B cell (primary cell): ENCODE measurements at regions not wholly inside any gene's neighbourhood (a gene's known extent, or its start where the extent isn't known, plus 50 kb on each side); places are given as distances from the start of the nearest gene placed in this dataset.

ENCODE experiments used
- CTCF ChIP-seq: fragments of 200-600 bp; IDR thresholded peaks from one replicate; pipeline ENCODE4 v1.8.0; 2022; ENCODE audit warnings: antibody characterized with exemption, mild to moderate bottlenecking
- EZH2 ChIP-seq: IDR thresholded peaks from 2 replicates; pipeline ENCODE4 v1.6.1; 2012; ENCODE audit warnings: borderline replicate concordance, low read depth, mild to moderate bottlenecking, moderate library complexity, low read length; ENCODE audit not compliant: insufficient read depth, poor library complexity, severe bottlenecking

- TF ChIP-seq CTCF (no peak), EZH2 (no peak)
These were observed 235.5 kb downstream of the SKIDA1 start for GRCh38 chr10:21289961-21290360.
